ENCODE measurements at regions not wholly inside any gene's neighbourhood (a gene's known extent, or its start where the extent isn't known, plus 50 kb on each side); places are given as distances from the start of the nearest gene placed in this dataset.
"Not testable (repeated sequence)": the region's sequence is repeated elsewhere in the genome, so short reads cannot be mapped to it uniquely, and the experiment has no call there.

DNA sequence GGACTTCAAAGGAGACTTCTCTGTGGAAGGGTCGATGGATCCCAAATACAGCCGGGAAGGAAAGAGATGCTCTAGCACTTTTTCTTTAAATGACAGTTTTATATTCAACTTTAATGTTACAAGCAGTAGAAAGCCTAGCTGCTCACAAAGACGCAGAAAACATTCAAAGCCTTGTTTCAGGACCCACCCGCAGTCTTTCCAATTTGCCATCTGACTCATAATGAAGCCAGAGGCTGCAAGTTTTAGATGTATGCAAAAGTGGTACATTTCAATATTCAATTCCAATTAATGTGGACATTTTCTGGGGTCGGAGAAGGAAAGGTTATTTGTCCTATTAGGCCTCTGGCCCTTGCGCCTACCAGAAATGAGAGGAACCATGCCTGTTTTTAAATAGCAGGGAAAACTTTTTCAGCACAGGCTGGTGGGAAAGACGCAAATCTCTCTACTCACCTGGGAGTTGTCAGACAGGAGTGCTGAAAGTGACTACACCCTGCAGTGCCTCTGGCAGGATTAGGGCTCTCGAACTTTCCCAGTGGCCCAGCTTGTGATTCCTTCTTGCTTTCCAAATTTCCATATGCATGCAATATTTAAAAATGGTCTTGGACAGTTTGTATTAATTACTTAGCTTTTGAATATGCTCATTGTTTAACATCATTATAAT, 117.4 kb upstream of the MBNL1 start:
- no peak for DNase-seq
- intact Hi-C loops (cut with DNase I; ENCODE audit: low total_unique reads) = no loop called here
- 55 to 59% methylated on average over 8 of the region's 8 CpGs for WGBS, 2 donors
- Histone ChIP-seq H3K36me3 (ENCODE audit: low read depth, missing control alignments) (no peaks in the 10 kb centered on the region), H3K4me1 (no peaks in the 10 kb centered on the region), H3K9me3 (no peaks in the 10 kb centered on the region), H3K27ac (no peak overlapping the region), H3K4me3 (peak overlapping the region in 1 of 2 donors; percentile 61), H3K27me3 (no peaks in the 10 kb centered on the region)
- no peak for TF ChIP-seq POLR2A (IDR thresholded peaks at IDR 0.05)
- TF ChIP-seq, protein P1, sequence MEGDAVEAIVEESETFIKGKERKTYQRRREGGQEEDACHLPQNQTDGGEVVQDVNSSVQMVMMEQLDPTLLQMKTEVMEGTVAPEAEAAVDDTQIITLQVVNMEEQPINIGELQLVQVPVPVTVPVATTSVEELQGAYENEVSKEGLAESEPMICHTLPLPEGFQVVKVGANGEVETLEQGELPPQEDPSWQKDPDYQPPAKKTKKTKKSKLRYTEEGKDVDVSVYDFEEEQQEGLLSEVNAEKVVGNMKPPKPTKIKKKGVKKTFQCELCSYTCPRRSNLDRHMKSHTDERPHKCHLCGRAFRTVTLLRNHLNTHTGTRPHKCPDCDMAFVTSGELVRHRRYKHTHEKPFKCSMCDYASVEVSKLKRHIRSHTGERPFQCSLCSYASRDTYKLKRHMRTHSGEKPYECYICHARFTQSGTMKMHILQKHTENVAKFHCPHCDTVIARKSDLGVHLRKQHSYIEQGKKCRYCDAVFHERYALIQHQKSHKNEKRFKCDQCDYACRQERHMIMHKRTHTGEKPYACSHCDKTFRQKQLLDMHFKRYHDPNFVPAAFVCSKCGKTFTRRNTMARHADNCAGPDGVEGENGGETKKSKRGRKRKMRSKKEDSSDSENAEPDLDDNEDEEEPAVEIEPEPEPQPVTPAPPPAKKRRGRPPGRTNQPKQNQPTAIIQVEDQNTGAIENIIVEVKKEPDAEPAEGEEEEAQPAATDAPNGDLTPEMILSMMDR (IDR thresholded peaks at IDR 0.05) = no peak

- peak overlapping the region in 1 of 2 donors; percentile 32 for H3K27ac ChIP-seq
- H3K4me1 ChIP-seq; intact Hi-C loops (cut with DNase I; ENCODE audit: low total_unique reads); H3K9me3 ChIP-seq; H3K27me3 ChIP-seq; H3K36me3 ChIP-seq (ENCODE audit: low read depth, missing control alignments): not testable (repeated sequence)
- WGBS, 2 donors = 68 to 84% methylated on average over 10 to 41 of the region's 42 CpGs
- peak; percentile 48 for DNase-seq
- peak overlapping the region; percentile 45 to 61 for H3K4me3 ChIP-seq
These were observed 116.6 kb upstream of the MBNL1 start for GRCh38 chr3:152151877-152152765.

DNA sequence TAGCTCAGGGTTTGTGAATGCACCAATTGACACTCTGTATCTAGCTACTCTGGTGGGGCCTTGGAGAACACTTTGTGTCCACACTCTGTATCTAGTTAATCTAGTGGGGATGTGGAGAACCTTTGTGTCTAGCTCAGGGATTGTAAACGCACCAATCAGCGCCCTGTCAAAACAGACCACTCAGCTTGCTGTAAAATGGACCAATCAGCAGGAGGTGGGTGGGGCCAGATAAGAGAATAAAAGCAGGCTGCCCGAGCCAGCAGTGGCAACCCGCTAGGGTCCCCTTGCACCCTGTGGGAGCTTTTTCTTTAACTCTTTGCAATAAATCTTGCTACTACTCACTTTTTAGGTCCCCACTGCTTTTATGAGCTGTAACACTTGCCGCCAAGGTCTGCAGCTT, 115.6 kb upstream of the MBNL1 start:
- intact Hi-C loops (cut with DNase I; ENCODE audit: low total_unique reads); H3K36me3 ChIP-seq (ENCODE audit: low read depth, missing control alignments); H3K9me3 ChIP-seq; H3K4me1 ChIP-seq; H3K27ac ChIP-seq; H3K27me3 ChIP-seq: not testable (repeated sequence)
- peak; percentile 69 for DNase-seq
- H3K4me3 ChIP-seq = peak overlapping the region; percentile 9 to 61
- WGBS, 2 donors = 59 to 83% methylated on average over 5 of the region's 5 CpGs

DNA sequence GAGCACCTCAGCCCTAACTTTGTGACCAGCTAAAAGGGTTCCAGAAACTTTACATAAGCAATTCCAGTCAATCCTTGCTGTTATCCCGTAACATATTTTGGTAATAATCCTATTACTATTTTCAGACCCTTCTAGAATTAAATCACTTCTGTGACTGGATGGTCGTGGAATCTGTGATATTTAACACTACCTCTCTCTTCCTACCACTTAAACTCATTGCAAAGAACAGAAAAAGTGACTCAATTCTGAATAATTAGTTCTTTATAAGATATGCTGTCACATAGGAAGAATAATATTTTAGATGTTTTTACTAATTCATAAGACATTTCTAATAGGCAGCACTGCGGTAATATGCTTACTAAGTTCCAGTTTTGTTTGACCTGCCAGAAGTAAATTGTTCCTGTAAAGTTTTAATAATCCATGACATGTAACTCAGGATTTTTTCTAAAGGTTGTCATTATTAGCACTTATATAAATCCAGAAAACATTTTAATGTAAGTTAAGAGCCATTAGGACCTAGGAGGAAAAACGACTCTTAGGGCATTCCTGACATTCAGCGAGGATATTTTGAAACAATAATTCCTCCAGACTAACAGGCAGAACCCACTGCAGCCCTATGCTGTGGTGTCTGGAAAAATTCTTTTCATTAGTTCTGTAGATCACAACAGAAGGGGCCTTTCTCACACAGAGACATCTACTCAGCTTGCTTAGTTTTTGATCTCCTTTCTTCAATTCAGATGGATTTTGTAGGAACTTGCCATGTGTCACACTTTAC, 113.3 kb upstream of the MBNL1 start:
- Histone ChIP-seq H3K27ac (no peak overlapping the region), H3K4me1 (no peaks in the 10 kb centered on the region), H3K4me3 (no peak overlapping the region), H3K27me3 (no peaks in the 10 kb centered on the region), H3K36me3 (ENCODE audit: low read depth, missing control alignments) (no peaks in the 10 kb centered on the region), H3K9me3 (no peaks in the 10 kb centered on the region)
- WGBS, 2 donors = 84 to 87% methylated on average over 5 of the region's 5 CpGs
- DNase-seq = no peak
- intact Hi-C loops (cut with DNase I; ENCODE audit: low total_unique reads) = no loop called here
- no peak for TF ChIP-seq POLR2A (IDR thresholded peaks at IDR 0.05)
- TF ChIP-seq, protein P1 (IDR thresholded peaks at IDR 0.05) = no peak

GRCh38 chr3:152156880-152157279, 111.8 kb upstream of the MBNL1 start:
- H3K36me3 ChIP-seq (ENCODE audit: low read depth, missing control alignments) = no peaks in the 10 kb centered on the region
- intact Hi-C loops (cut with DNase I; ENCODE audit: low total_unique reads) = no loop called here
- H3K27ac ChIP-seq = no peak overlapping the region
- H3K4me1 ChIP-seq = no peaks in the 10 kb centered on the region
- TF ChIP-seq POLR2A (IDR thresholded peaks at IDR 0.05) = no peak
- TF ChIP-seq, protein P1 (IDR thresholded peaks at IDR 0.05) = no peak
- H3K4me3 ChIP-seq = no peak overlapping the region
- no peaks in the 10 kb centered on the region for H3K27me3 ChIP-seq
- no peak for DNase-seq
- H3K9me3 ChIP-seq = no peaks in the 10 kb centered on the region
- WGBS, 2 donors = 67 to 70% methylated on average over 3 of the region's 3 CpGs
